Cardiac fibroblast (primary cell): ENCODE measurements at regions not wholly inside any gene's neighbourhood (a gene's known extent, or its start where the extent isn't known, plus 50 kb on each side); places are given as distances from the start of the nearest gene placed in this dataset.
"Not testable (repeated sequence)": the region's sequence is repeated elsewhere in the genome, so short reads cannot be mapped to it uniquely, and the experiment has no call there.

Experiments
- DNase-seq, 2 donors: peaks; one replicate each; pipeline versions ENCODE4 v3.0.0 to v3.0.0-alpha.2; 2010; ENCODE audit warnings: low read depth in 2 of 2
- H3K4me3 ChIP-seq, 2 donors: replicated peaks in 1 of 2; 1 replicate in 1 of 2; 2 replicates in 1 of 2; pipeline ENCODE4 v1.5.1; 2011; ENCODE audit warnings: low read depth in 2 of 2, low read length in 2 of 2, mild to moderate bottlenecking in 2 of 2, moderate library complexity in 1 of 2
- CTCF ChIP-seq: IDR thresholded peaks from one replicate; pipeline ENCODE4 v1.5.1; 2011; ENCODE audit warnings: low read depth, mild to moderate bottlenecking, low read length, inconsistent platforms

- DNase-seq = no peak
- no peak for TF ChIP-seq CTCF
- no peak overlapping the region for H3K4me3 ChIP-seq
These were observed 283.3 kb upstream of the NRSN1 start for GRCh38 chr6:23842760-23843159.

- TF ChIP-seq CTCF = no peak
- DNase-seq = no peak
- H3K4me3 ChIP-seq = no peak overlapping the region
These were observed 274.5 kb upstream of the NRSN1 start for GRCh38 chr6:23851522-23851921.

GRCh38 chr6:23853566-23854133 lies 272.4 kb upstream of the NRSN1 start:
- H3K4me3 ChIP-seq, DNase-seq: not testable (repeated sequence)

GRCh38 chr6:23854154-23854553 lies 271.9 kb upstream of the NRSN1 start:
- not testable (repeated sequence) for DNase-seq, H3K4me3 ChIP-seq

- TF ChIP-seq CTCF = no peak
- H3K4me3 ChIP-seq = no peak overlapping the region
- no peak for DNase-seq
These were observed 270.4 kb upstream of the NRSN1 start for GRCh38 chr6:23855497-23856116.

- TF ChIP-seq CTCF = no peak
- H3K4me3 ChIP-seq = no peak overlapping the region
- DNase-seq = no peak
These were observed 255.5 kb upstream of the NRSN1 start for GRCh38 chr6:23870496-23870895.

GRCh38 chr6:23873161-23873560 lies 252.9 kb upstream of the NRSN1 start:
- H3K4me3 ChIP-seq = no peak overlapping the region
- TF ChIP-seq CTCF = no peak
- no peak for DNase-seq

GRCh38 chr6:23875006-23875405 lies 251.0 kb upstream of the NRSN1 start:
- no peak overlapping the region for H3K4me3 ChIP-seq
- no peak for TF ChIP-seq CTCF
- DNase-seq = no peak
